SK-N-SH (cell line): ENCODE measurements at regions not wholly inside any gene's neighbourhood (a gene's known extent, or its start where the extent isn't known, plus 50 kb on each side); places are given as distances from the start of the nearest gene placed in this dataset.

Experiments
- CTCF ChIA-PET: fragments of 300-600, 350-600 bp; formaldehyde crosslinking; extraction: SDS; loops from one replicate; lab custom pipeline; 2021; lab: Yijun Ruan, JAX
- POLR2A ChIA-PET: fragments of 350-600 bp; sonication (Branson Sonifier 250); formaldehyde crosslinking; extraction: SDS; loops from one replicate; lab custom pipeline; 2020; ENCODE audit warnings: antibody characterized with exemption, inconsistent platforms; lab: Yijun Ruan, JAX
- DNase-seq: peaks from one replicate; pipeline ENCODE4 v3.0.0; 2012
- H2AFZ ChIP-seq: fragments of 200-600 bp; sonication (generic); 2 replicates; pipeline ENCODE4 v1.8.1; 2016; ENCODE audit warnings: antibody characterized with exemption, mild to moderate bottlenecking, low read depth
- H3F3A ChIP-seq: fragments of 200-600 bp; sonication (generic); replicated peaks from 2 replicates; pipeline ENCODE3; 2016; ENCODE audit warnings: antibody characterized with exemption, mild to moderate bottlenecking; ENCODE audit not compliant: insufficient read depth
- H3K27ac ChIP-seq, 2 experiments: fragments of 200-500 bp in 1 of 2; fragments of 200-600 bp in 1 of 2; sonication (Bioruptor generic) in 1 of 2; sonication (generic), shearing (Covaris generic) in 1 of 2; 2 replicates each; pipeline versions ENCODE4 v1.5.1 to v1.6.1; 2014 to 2016; ENCODE audit warnings: low read depth in 2 of 2, inconsistent platforms in 1 of 2, low read length in 1 of 2, mild to moderate bottlenecking in 1 of 2, mixed read lengths in 1 of 2
- H3K27me3 ChIP-seq: fragments of 200-600 bp; sonication (generic), shearing (Covaris generic); 2 replicates; pipeline ENCODE4 v1.6.1; 2016; ENCODE audit warnings: mixed run types; ENCODE audit not compliant: insufficient read depth
- H3K36me3 ChIP-seq, 2 experiments: fragments of 200-500 bp in 1 of 2; fragments of 200-600 bp in 1 of 2; sonication (Bioruptor generic) in 1 of 2; sonication (generic) in 1 of 2; replicated peaks in 1 of 2; 2 replicates each; pipeline versions ENCODE3 to v1.5.1; 2014 to 2016; ENCODE audit warnings: low read length in 1 of 2, mild to moderate bottlenecking in 1 of 2; ENCODE audit not compliant: insufficient read depth in 2 of 2, control insufficient read depth in 1 of 2
- H3K4me1 ChIP-seq, 2 experiments: fragments of 200-500 bp in 1 of 2; fragments of 200-600 bp in 1 of 2; sonication (Bioruptor generic) in 1 of 2; sonication (generic), shearing (Covaris generic) in 1 of 2; 2 replicates each; pipeline versions ENCODE4 v1.5.1 to v1.6.1; 2014 to 2016; ENCODE audit warnings: low read depth in 1 of 2, low read length in 1 of 2, mixed run types in 1 of 2; ENCODE audit not compliant: insufficient read depth in 2 of 2, control insufficient read depth in 1 of 2
- H3K4me2 ChIP-seq: fragments of 200-600 bp; sonication (generic), shearing (Covaris generic); 2 replicates; pipeline ENCODE4 v1.6.1; 2017; ENCODE audit warnings: mixed run types
- H3K4me3 ChIP-seq, 2 experiments: fragments of 200-500 bp in 1 of 2; fragments of 200-600 bp in 1 of 2; sonication (Bioruptor generic) in 1 of 2; sonication (generic), shearing (Covaris generic) in 1 of 2; 2 replicates each; pipeline versions ENCODE4 v1.5.1 to v1.8.1; 2014 to 2016; ENCODE audit warnings: low read depth in 2 of 2, inconsistent platforms in 1 of 2, low read length in 1 of 2, mild to moderate bottlenecking in 1 of 2, mixed read lengths in 1 of 2, moderate library complexity in 1 of 2
- H3K79me2 ChIP-seq: fragments of 200-600 bp; sonication (generic); 2 replicates; pipeline ENCODE4 v1.8.1; 2017; ENCODE audit warnings: mild to moderate bottlenecking; ENCODE audit not compliant: insufficient read depth
- H3K9ac ChIP-seq: fragments of 200-600 bp; sonication (generic); 2 replicates; pipeline ENCODE4 v1.6.1; 2017; ENCODE audit warnings: mixed run types
- H3K9me2 ChIP-seq: fragments of 200-600 bp; sonication (generic); 2 replicates; pipeline ENCODE4 v1.6.1; 2017; ENCODE audit warnings: mixed run types
- H3K9me3 ChIP-seq: fragments of 200-600 bp; sonication (generic); 2 replicates; pipeline ENCODE4 v1.6.1; 2017; ENCODE audit warnings: mixed run types, mild to moderate bottlenecking, moderate library complexity
- H4K20me1 ChIP-seq: fragments of 200-600 bp; sonication (generic); 2 replicates; pipeline ENCODE4 v1.6.1; 2017; ENCODE audit warnings: mild to moderate bottlenecking, mixed run types; ENCODE audit not compliant: insufficient read depth
- CHD2 ChIP-seq: fragments of 150-350 bp; IDR thresholded peaks from 2 replicates; pipeline ENCODE4 v1.6.1; 2018; ENCODE audit warnings: low read length; ENCODE audit not compliant: partially characterized antibody
- ELF1 ChIP-seq: IDR thresholded peaks from 2 replicates; pipeline ENCODE4 v1.4.0; 2012
- FOSL2 ChIP-seq: IDR thresholded peaks from 2 replicates; pipeline ENCODE4 v1.4.0; 2012; ENCODE audit warnings: low read depth, mild to moderate bottlenecking, moderate library complexity, borderline replicate concordance
- FOXM1 ChIP-seq: IDR thresholded peaks from 2 replicates; pipeline ENCODE4 v1.4.0; 2012; ENCODE audit warnings: low read depth, mild to moderate bottlenecking
- GATA2 ChIP-seq: sonication (generic); formaldehyde crosslinking; IDR thresholded peaks from 2 replicates; pipeline ENCODE4 v1.5.0; 2020; ENCODE audit warnings: mild to moderate bottlenecking, missing genetic modification reagents
- MXI1 ChIP-seq: IDR thresholded peaks from 2 replicates; pipeline ENCODE4 v1.6.1; 2012; ENCODE audit warnings: mild to moderate bottlenecking, low read depth, low read length, improper control_type of control experiment
- NRF1 ChIP-seq: IDR thresholded peaks from 2 replicates; pipeline ENCODE4 v1.6.1; 2012; ENCODE audit warnings: low read depth, mild to moderate bottlenecking, low read length
- RCOR1 ChIP-seq: fragments of 150-350 bp; IDR thresholded peaks from 2 replicates; pipeline ENCODE4 v1.6.1; 2017; ENCODE audit warnings: antibody characterized with exemption, low read length
- RFX5 ChIP-seq: IDR thresholded peaks from 2 replicates; pipeline ENCODE4 v1.6.1; 2012; ENCODE audit warnings: mild to moderate bottlenecking, improper control_type of control experiment, low read length
- RXRA ChIP-seq: IDR thresholded peaks from 2 replicates; pipeline ENCODE4 v1.4.0; 2012; ENCODE audit warnings: low read depth, mild to moderate bottlenecking, borderline replicate concordance
- SIN3A ChIP-seq: IDR thresholded peaks from 2 replicates; pipeline ENCODE4 v1.6.1; 2012; ENCODE audit warnings: low read depth, mild to moderate bottlenecking, low read length, moderate library complexity, borderline replicate concordance
- TAF1 ChIP-seq: IDR thresholded peaks from 2 replicates; pipeline ENCODE4 v1.6.1; 2012; ENCODE audit warnings: low read depth, mild to moderate bottlenecking, low read length, moderate library complexity, borderline replicate concordance
- WGBS: methylation state at CpG from one replicate; pipeline ENCODE4 v1.1.6; 2017; ENCODE audit warnings: low lambda C conversion rate; 5-methylcytosine and 5-hydroxymethylcytosine counted together
- TF ChIP-seq, protein P1 (sequence below): IDR thresholded peaks from 2 replicates; pipeline ENCODE4 v1.4.0; 2012; ENCODE audit warnings: low read depth, borderline replicate concordance
- TF ChIP-seq, protein P2 (sequence below): IDR thresholded peaks from 2 replicates; pipeline ENCODE4 v1.4.0; 2012; ENCODE audit warnings: low read depth
- TF ChIP-seq, protein P3 (sequence below): fragments of 150-350 bp; IDR thresholded peaks from 2 replicates; pipeline ENCODE4 v1.6.1; 2016; ENCODE audit warnings: mild to moderate bottlenecking, low read depth, low read length
- TF ChIP-seq, protein P4 (sequence below): IDR thresholded peaks from 2 replicates; pipeline ENCODE4 v1.4.0; 2012; ENCODE audit warnings: low read depth, borderline replicate concordance
- TF ChIP-seq, protein P5 (sequence below): fragments of 150-350 bp; IDR thresholded peaks from 2 replicates; pipeline ENCODE4 v1.6.1; 2017; ENCODE audit warnings: antibody characterized with exemption, low read length, low read depth, borderline replicate concordance

DNA sequence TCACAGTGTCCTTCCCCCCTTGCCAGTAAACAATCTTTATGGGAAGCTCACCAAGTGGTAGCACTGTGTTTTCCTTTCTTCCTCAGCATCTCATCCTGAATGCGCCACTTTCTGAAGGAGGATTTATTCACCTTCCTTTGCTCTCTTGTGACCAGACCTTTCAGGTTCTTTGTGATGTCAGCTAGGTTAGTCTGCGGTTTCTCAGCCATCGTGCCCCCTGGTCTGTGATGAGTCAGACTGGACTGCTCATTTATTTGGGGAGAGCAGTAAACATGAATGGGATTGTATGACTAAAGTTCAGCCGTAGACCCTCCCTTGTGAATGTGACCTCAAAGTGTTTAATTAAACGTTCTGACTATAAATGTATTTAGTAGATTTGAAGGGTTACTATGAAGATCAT is 235.1 kb upstream of the CELF2 start:
- Histone ChIP-seq H3K27ac (no peak overlapping the region), H3K79me2 (no peaks in the 10 kb centered on the region), H2AFZ (no peak overlapping the region), H3K9me2 (no peaks in the 10 kb centered on the region), H3K9ac (no peak overlapping the region), H3K9me3 (no peaks in the 10 kb centered on the region), H3K36me3 (no peaks in the 10 kb centered on the region), H4K20me1 (no peaks in the 10 kb centered on the region), H3K4me1 (no peaks in the 10 kb centered on the region), H3F3A (no peaks in the 10 kb centered on the region), H3K27me3 (no peaks in the 10 kb centered on the region), H3K4me3 (no peak overlapping the region), H3K4me2 (no peak overlapping the region)
- CTCF ChIA-PET: no interaction called here
- no peak for TF ChIP-seq FOSL2
- TF ChIP-seq, protein P1, sequence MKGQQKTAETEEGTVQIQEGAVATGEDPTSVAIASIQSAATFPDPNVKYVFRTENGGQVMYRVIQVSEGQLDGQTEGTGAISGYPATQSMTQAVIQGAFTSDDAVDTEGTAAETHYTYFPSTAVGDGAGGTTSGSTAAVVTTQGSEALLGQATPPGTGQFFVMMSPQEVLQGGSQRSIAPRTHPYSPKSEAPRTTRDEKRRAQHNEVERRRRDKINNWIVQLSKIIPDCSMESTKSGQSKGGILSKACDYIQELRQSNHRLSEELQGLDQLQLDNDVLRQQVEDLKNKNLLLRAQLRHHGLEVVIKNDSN: no peak
- no peak for TF ChIP-seq FOXM1
- TF ChIP-seq, protein P2, sequence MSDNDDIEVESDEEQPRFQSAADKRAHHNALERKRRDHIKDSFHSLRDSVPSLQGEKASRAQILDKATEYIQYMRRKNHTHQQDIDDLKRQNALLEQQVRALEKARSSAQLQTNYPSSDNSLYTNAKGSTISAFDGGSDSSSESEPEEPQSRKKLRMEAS: no peak
- no peak for TF ChIP-seq TAF1
- TF ChIP-seq, protein P3, sequence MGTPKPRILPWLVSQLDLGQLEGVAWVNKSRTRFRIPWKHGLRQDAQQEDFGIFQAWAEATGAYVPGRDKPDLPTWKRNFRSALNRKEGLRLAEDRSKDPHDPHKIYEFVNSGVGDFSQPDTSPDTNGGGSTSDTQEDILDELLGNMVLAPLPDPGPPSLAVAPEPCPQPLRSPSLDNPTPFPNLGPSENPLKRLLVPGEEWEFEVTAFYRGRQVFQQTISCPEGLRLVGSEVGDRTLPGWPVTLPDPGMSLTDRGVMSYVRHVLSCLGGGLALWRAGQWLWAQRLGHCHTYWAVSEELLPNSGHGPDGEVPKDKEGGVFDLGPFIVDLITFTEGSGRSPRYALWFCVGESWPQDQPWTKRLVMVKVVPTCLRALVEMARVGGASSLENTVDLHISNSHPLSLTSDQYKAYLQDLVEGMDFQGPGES: no peak
- TF ChIP-seq RXRA: no peak
- no peak for TF ChIP-seq ELF1
- TF ChIP-seq CHD2: no peak
- TF ChIP-seq NRF1: no peak
- TF ChIP-seq MXI1: no peak
- WGBS: 35% methylated on average over 5 of the region's 5 CpGs
- no peak for DNase-seq
- POLR2A ChIA-PET: interaction anchor here (0.6 kb wide), 1 partner anchor 9 kb away, joined by 4 read pairs; no protein-coding TSS in a partner anchor

DNA sequence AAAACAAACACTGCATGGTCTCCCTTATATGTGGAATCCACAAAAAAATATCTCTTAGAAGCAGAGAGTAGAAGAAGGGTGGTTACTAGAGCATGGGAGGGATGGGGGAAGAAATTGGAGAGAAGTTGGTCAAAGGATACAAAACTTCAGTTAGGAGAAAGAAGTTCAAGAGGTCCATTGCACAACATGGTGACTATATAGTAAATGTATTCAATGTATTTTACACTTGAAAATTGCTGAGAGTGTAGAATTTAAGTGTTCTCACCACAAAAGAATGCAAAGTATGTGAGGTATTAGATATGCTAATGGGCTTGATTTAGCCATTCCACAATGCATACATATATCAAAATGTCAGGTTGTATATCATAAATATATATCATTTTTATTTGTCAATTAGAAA is 232.0 kb upstream of the CELF2 start:
- Histone ChIP-seq H3K9ac (no peak overlapping the region), H3K36me3 (no peaks in the 10 kb centered on the region), H3K4me2 (no peak overlapping the region), H3K4me3 (no peak overlapping the region), H3F3A (no peaks in the 10 kb centered on the region), H3K9me3 (no peaks in the 10 kb centered on the region), H2AFZ (no peak overlapping the region)
- TF ChIP-seq RFX5: no peak
- no peak for TF ChIP-seq SIN3A
- TF ChIP-seq RCOR1: no peak
- TF ChIP-seq, protein P4, sequence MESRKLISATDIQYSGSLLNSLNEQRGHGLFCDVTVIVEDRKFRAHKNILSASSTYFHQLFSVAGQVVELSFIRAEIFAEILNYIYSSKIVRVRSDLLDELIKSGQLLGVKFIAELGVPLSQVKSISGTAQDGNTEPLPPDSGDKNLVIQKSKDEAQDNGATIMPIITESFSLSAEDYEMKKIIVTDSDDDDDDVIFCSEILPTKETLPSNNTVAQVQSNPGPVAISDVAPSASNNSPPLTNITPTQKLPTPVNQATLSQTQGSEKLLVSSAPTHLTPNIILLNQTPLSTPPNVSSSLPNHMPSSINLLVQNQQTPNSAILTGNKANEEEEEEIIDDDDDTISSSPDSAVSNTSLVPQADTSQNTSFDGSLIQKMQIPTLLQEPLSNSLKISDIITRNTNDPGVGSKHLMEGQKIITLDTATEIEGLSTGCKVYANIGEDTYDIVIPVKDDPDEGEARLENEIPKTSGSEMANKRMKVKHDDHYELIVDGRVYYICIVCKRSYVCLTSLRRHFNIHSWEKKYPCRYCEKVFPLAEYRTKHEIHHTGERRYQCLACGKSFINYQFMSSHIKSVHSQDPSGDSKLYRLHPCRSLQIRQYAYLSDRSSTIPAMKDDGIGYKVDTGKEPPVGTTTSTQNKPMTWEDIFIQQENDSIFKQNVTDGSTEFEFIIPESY: no peak
- TF ChIP-seq, protein P5, sequence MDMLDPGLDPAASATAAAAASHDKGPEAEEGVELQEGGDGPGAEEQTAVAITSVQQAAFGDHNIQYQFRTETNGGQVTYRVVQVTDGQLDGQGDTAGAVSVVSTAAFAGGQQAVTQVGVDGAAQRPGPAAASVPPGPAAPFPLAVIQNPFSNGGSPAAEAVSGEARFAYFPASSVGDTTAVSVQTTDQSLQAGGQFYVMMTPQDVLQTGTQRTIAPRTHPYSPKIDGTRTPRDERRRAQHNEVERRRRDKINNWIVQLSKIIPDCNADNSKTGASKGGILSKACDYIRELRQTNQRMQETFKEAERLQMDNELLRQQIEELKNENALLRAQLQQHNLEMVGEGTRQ: no peak
- no peak for TF ChIP-seq GATA2 (CRISPR knock-in tag)
- no peak for TF ChIP-seq NRF1
- TF ChIP-seq, all 33 proteins: peak for 0
- no peaks in the 10 kb centered on the region for H4K20me1 ChIP-seq
- POLR2A ChIA-PET: no interaction called here
- H3K27me3 ChIP-seq: no peaks in the 10 kb centered on the region
- H3K9me2 ChIP-seq: no peaks in the 10 kb centered on the region
- no peak for DNase-seq
- no peaks in the 10 kb centered on the region for H3K79me2 ChIP-seq
- H3K4me1 ChIP-seq: no peaks in the 10 kb centered on the region
- CTCF ChIA-PET: interaction anchor here (0.6 kb wide), 1 partner anchor 697 kb away, joined by 3 read pairs; no protein-coding TSS in a partner anchor
- no peak overlapping the region for H3K27ac ChIP-seq
